ENCODE measurements at regions not wholly inside any gene's neighbourhood (a gene's known extent, or its start where the extent isn't known, plus 50 kb on each side); places are given as distances from the start of the nearest gene placed in this dataset.

GRCh38 chr1:98813738-98814309, 152.3 kb downstream of the SNX7 start:
- DNase-seq (ENCODE audit: low read depth) = no peak

GRCh38 chr1:98817821-98818220, 156.3 kb downstream of the SNX7 start:
- DNase-seq (ENCODE audit: low read depth) = no peak

GRCh38 chr1:98821379-98821778, 159.9 kb downstream of the SNX7 start:
- no peak for DNase-seq (ENCODE audit: low read depth)

- no peak for DNase-seq (ENCODE audit: low read depth)
These were observed 163.2 kb downstream of the SNX7 start for GRCh38 chr1:98824736-98825135.

GRCh38 chr1:98827041-98827440, 165.5 kb downstream of the SNX7 start:
- DNase-seq (ENCODE audit: low read depth) = no peak

- peak; percentile 1 for DNase-seq (ENCODE audit: low read depth)
These were observed 164.8 kb downstream of the PLPPR5 start for GRCh38 chr1:98839840-98840239.

Data from ELR (cell line).